Hepatocyte (in vitro differentiated cells): ENCODE measurements at regions not wholly inside any gene's neighbourhood (a gene's known extent, or its start where the extent isn't known, plus 50 kb on each side); places are given as distances from the start of the nearest gene placed in this dataset.

Source experiments
- CTCF ChIP-seq: fragments of 200-600 bp; sonication (generic); IDR thresholded peaks from 2 replicates; pipeline ENCODE4 v1.5.1; 2016; ENCODE audit warnings: antibody characterized with exemption, mild to moderate bottlenecking; ENCODE audit not compliant: poor library complexity
- EZH2 ChIP-seq: fragments of 200-600 bp; sonication (generic); IDR thresholded peaks from 2 replicates; pipeline ENCODE4 v1.6.1; 2016; ENCODE audit warnings: antibody characterized with exemption, mild to moderate bottlenecking, borderline replicate concordance

GRCh38 chr11:98365190-98365589 lies 655.6 kb upstream of the CNTN5 start:
- no peak for TF ChIP-seq CTCF
- no peak for TF ChIP-seq EZH2
